ENCODE measurements at regions not wholly inside any gene's neighbourhood (a gene's known extent, or its start where the extent isn't known, plus 50 kb on each side); places are given as distances from the start of the nearest gene placed in this dataset.
"Not testable (repeated sequence)": the region's sequence is repeated elsewhere in the genome, so short reads cannot be mapped to it uniquely, and the experiment has no call there.

DNA sequence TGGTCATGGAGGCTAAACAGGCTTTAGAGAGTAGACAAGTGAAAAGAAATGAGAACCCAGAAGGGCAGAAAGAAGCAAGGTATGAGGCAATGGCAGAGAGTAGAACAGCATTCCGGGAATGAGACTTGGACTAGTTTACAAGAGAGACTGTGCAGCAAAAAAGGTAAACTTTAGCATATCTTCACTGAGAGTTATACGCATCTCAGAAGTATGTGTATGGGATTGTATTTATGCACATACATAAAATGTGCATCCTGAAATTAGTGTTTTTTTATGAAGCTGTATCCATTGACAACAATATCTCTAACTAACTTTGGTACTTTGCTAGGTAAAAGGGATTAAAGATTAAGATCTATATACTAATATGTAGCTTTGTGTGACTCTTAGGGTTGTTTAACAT lies 753.6 kb downstream of the BCKDHB start:
- intact Hi-C loops (cut with micrococcal nuclease; ENCODE audit: unreplicated experiment), result no loop called here
- ChIA-PET POLR2A (interaction anchor here (0.6 kb wide), 1 partner anchor 977 kb away, joined by 3 read pairs; no protein-coding TSS in a partner anchor), CTCF (ENCODE audit: unreplicated experiment) (no interaction called here)
- Histone ChIP-seq H3K36me3 (ENCODE audit: insufficient read depth, low read length) (no peaks in the 10 kb centered on the region), H3K79me2 (ENCODE audit: insufficient read depth, low read depth, low read length) (no peaks in the 10 kb centered on the region), H3K4me3 (ENCODE audit: low read depth, low read length, poor library complexity, severe bottlenecking) (no peak overlapping the region), H3K27ac (ENCODE audit: low read depth, low read length, poor library complexity, severe bottlenecking) (no peak overlapping the region), H2AFZ (ENCODE audit: low read length) (no peak overlapping the region), H4K20me1 (ENCODE audit: insufficient read depth, low read length) (no peaks in the 10 kb centered on the region), H3K9me3 (ENCODE audit: low read length) (0 out of 2 replicates have a peak, but pooled peaks cover 6% of the 10 kb centered on the region), H3K9me2 (ENCODE audit: insufficient read depth, low read length) (no peaks in the 10 kb centered on the region), H3K4me2 (ENCODE audit: low read length) (no peak overlapping the region), H3K4me1 (ENCODE audit: insufficient read depth, low read length, poor library complexity, severe bottlenecking) (no peaks in the 10 kb centered on the region)
- DNase-seq (ENCODE audit: low spot score), result no peak
- BruUV-seq (replicated peaks), result no TSS peak
- TF ChIP-seq, protein P1, sequence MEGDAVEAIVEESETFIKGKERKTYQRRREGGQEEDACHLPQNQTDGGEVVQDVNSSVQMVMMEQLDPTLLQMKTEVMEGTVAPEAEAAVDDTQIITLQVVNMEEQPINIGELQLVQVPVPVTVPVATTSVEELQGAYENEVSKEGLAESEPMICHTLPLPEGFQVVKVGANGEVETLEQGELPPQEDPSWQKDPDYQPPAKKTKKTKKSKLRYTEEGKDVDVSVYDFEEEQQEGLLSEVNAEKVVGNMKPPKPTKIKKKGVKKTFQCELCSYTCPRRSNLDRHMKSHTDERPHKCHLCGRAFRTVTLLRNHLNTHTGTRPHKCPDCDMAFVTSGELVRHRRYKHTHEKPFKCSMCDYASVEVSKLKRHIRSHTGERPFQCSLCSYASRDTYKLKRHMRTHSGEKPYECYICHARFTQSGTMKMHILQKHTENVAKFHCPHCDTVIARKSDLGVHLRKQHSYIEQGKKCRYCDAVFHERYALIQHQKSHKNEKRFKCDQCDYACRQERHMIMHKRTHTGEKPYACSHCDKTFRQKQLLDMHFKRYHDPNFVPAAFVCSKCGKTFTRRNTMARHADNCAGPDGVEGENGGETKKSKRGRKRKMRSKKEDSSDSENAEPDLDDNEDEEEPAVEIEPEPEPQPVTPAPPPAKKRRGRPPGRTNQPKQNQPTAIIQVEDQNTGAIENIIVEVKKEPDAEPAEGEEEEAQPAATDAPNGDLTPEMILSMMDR (conservative IDR thresholded peaks at IDR 0.05; ENCODE audit: low read length), result no peak
- no peak for TF ChIP-seq EZH2phosphoT487 (IDR thresholded peaks at IDR 0.05; ENCODE audit: borderline replicate concordance, low read depth, low read length)

DNA sequence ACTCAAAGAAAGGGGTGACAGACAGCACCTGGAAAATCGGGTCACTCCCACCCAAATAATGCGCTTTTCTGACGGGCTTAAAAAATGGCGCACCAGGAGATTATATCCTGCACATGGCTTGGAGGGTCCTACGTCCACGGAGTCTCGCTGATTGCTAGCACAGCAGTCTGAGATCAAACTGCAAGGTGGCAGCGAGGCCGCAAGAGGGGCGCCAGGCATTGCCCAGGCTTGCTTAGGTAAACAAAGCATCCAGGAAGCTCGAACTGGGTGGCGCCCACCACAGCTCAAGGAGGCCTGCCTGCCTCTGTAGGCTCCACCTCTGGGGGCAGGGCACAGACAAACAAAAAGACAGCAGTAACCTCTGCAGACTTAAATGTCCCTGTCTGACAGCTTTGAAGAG lies 741.5 kb downstream of the BCKDHB start:
- H3K4me1 ChIP-seq (ENCODE audit: insufficient read depth, low read length, poor library complexity, severe bottlenecking); DNase-seq (ENCODE audit: low spot score); H2AFZ ChIP-seq (ENCODE audit: low read length); intact Hi-C loops (cut with micrococcal nuclease; ENCODE audit: unreplicated experiment); H3K36me3 ChIP-seq (ENCODE audit: insufficient read depth, low read length); H3K4me3 ChIP-seq (ENCODE audit: low read depth, low read length, poor library complexity, severe bottlenecking); CTCF ChIA-PET (ENCODE audit: unreplicated experiment); H3K9me3 ChIP-seq (ENCODE audit: low read length); BruUV-seq (replicated peaks); H3K79me2 ChIP-seq (ENCODE audit: insufficient read depth, low read depth, low read length); H4K20me1 ChIP-seq (ENCODE audit: insufficient read depth, low read length); H3K27ac ChIP-seq (ENCODE audit: low read depth, low read length, poor library complexity, severe bottlenecking); H3K4me2 ChIP-seq (ENCODE audit: low read length); H3K9me2 ChIP-seq (ENCODE audit: insufficient read depth, low read length): not testable (repeated sequence)
- POLR2A ChIA-PET, result interaction anchor here (0.6 kb wide), 1 partner anchor 9 kb away, joined by 3 read pairs; no protein-coding TSS in a partner anchor

DNA sequence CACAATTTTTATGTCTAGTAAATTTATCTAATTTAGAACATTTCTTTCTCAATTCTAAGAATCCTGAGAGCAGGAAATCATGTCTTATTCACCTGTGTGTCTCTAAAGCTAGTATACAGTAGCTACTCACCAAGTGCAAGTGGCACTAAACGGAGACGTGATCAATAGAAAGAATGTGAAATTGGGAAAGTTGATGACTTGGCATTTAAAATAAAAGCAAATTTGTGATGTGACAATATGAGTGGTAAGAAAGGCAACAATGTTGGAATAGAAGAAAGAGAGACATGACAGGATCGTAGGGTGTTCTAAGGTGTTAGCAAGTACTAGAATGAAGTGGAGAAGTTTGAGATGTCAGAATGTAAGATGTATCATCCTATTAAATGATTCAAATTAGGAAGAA lies 725.9 kb downstream of the BCKDHB start:
- no peak overlapping the region for H3K4me3 ChIP-seq (ENCODE audit: low read depth, low read length, poor library complexity, severe bottlenecking)
- no peak overlapping the region for H3K27ac ChIP-seq (ENCODE audit: low read depth, low read length, poor library complexity, severe bottlenecking)
- H3K4me2 ChIP-seq (ENCODE audit: low read length), result no peak overlapping the region
- H3K36me3 ChIP-seq (ENCODE audit: insufficient read depth, low read length), result no peaks in the 10 kb centered on the region
- no peaks in the 10 kb centered on the region for H3K9me3 ChIP-seq (ENCODE audit: low read length)
- BruUV-seq (replicated peaks), result no TSS peak
- H3K79me2 ChIP-seq (ENCODE audit: insufficient read depth, low read depth, low read length), result no peaks in the 10 kb centered on the region
- no peak overlapping the region for H2AFZ ChIP-seq (ENCODE audit: low read length)
- TF ChIP-seq, protein P1 (conservative IDR thresholded peaks at IDR 0.05; ENCODE audit: low read length), result no peak
- TF ChIP-seq EZH2phosphoT487 (IDR thresholded peaks at IDR 0.05; ENCODE audit: borderline replicate concordance, low read depth, low read length), result no peak
- H3K9me2 ChIP-seq (ENCODE audit: insufficient read depth, low read length), result no peaks in the 10 kb centered on the region
- POLR2A ChIA-PET, result interaction anchor here (0.7 kb wide), 1 partner anchor 366 kb away, joined by 3 read pairs; no protein-coding TSS in a partner anchor
- intact Hi-C loops (cut with micrococcal nuclease; ENCODE audit: unreplicated experiment), result no loop called here
- no peaks in the 10 kb centered on the region for H3K4me1 ChIP-seq (ENCODE audit: insufficient read depth, low read length, poor library complexity, severe bottlenecking)
- DNase-seq (ENCODE audit: low spot score), result no peak
- no peaks in the 10 kb centered on the region for H4K20me1 ChIP-seq (ENCODE audit: insufficient read depth, low read length)
- CTCF ChIA-PET (ENCODE audit: unreplicated experiment), result no interaction called here
